Keratinocyte (primary cell): ENCODE measurements at regions not wholly inside any gene's neighbourhood (a gene's known extent, or its start where the extent isn't known, plus 50 kb on each side); places are given as distances from the start of the nearest gene placed in this dataset.

ENCODE experiments used
- CTCF ChIP-seq, 3 experiments: IDR thresholded peaks in 1 of 3; conservative IDR thresholded peaks in 1 of 3; optimal IDR thresholded peaks in 1 of 3; 2 replicates in 2 of 3; 3 replicates in 1 of 3; pipeline versions ENCODE3 to v1.5.1; 2011; ENCODE audit warnings: low read length in 3 of 3, mild to moderate bottlenecking in 3 of 3, moderate library complexity in 2 of 3, control low read depth in 1 of 3, inconsistent platforms in 1 of 3; ENCODE audit not compliant: insufficient read depth in 2 of 3; ENCODE audit errors: extremely low read depth in 1 of 3
- EZH2 ChIP-seq: IDR thresholded peaks from one replicate; pipeline ENCODE4 v1.6.1; 2012; ENCODE audit warnings: inconsistent platforms, mild to moderate bottlenecking, low read length, moderate library complexity

GRCh38 chr6:113140721-113141120 is 716.4 kb upstream of the MARCKS start:
- TF ChIP-seq CTCF (optimal IDR thresholded peaks at IDR 0.05 in 1 of 3, IDR thresholded peaks at IDR 0.05 in 1 of 3, conservative IDR thresholded peaks at IDR 0.05 in 1 of 3; ENCODE audit: extremely low read depth in 1 of 3, insufficient read depth in 2 of 3, low read length in 3 of 3) (no peak), EZH2 (no peak)
